Mesenchymal stem cell (in vitro differentiated cells and primary cell): ENCODE measurements at regions not wholly inside any gene's neighbourhood (a gene's known extent, or its start where the extent isn't known, plus 50 kb on each side); places are given as distances from the start of the nearest gene placed in this dataset.

Experiments used
- DNase-seq: peaks from one replicate; pipeline ENCODE4 v3.0.0-alpha.2; 2013
- H2AFZ ChIP-seq: one replicate; pipeline ENCODE4 v1.6.1; 2013; ENCODE audit warnings: low read depth, mild to moderate bottlenecking, control low read depth, inconsistent platforms, low read length, moderate library complexity
- H2AK5ac ChIP-seq: 2 replicates; pipeline ENCODE4 v1.6.1; 2013; ENCODE audit warnings: low read length, moderate library complexity, mild to moderate bottlenecking, inconsistent platforms; ENCODE audit not compliant: severe bottlenecking
- H2BK120ac ChIP-seq: one replicate; pipeline ENCODE4 v1.6.1; 2013; ENCODE audit warnings: low read depth, mild to moderate bottlenecking, inconsistent platforms, low read length, moderate library complexity
- H2BK12ac ChIP-seq, 2 experiments: one replicate each; pipeline ENCODE4 v1.6.1; 2013; ENCODE audit warnings: inconsistent platforms in 2 of 2, low read length in 2 of 2, mild to moderate bottlenecking in 2 of 2, moderate library complexity in 2 of 2, control low read depth in 1 of 2
- H2BK15ac ChIP-seq: one replicate; pipeline ENCODE4 v1.6.1; 2013; ENCODE audit warnings: mild to moderate bottlenecking, low read depth, inconsistent platforms; ENCODE audit not compliant: poor library complexity, severe bottlenecking
- H2BK5ac ChIP-seq: 2 replicates; pipeline ENCODE4 v1.6.1; 2013; ENCODE audit warnings: low read depth, mild to moderate bottlenecking, low read length, control low read depth, inconsistent platforms; ENCODE audit not compliant: poor library complexity, severe bottlenecking
- H3K14ac ChIP-seq, 2 experiments: one replicate each; pipeline ENCODE4 v1.6.1; 2013; ENCODE audit warnings: inconsistent platforms in 2 of 2, low read length in 2 of 2, control low read depth in 1 of 2, mild to moderate bottlenecking in 1 of 2, moderate library complexity in 1 of 2
- H3K18ac ChIP-seq, 2 experiments: one replicate each; pipeline ENCODE4 v1.6.1; 2013; ENCODE audit warnings: inconsistent platforms in 2 of 2, low read length in 2 of 2, control low read depth in 1 of 2, low read depth in 1 of 2, mild to moderate bottlenecking in 1 of 2
- H3K23ac ChIP-seq, 2 experiments: one replicate each; pipeline ENCODE4 v1.6.1; 2013; ENCODE audit warnings: inconsistent platforms in 2 of 2, low read length in 2 of 2, mild to moderate bottlenecking in 2 of 2, moderate library complexity in 2 of 2, control low read depth in 1 of 2
- H3K27ac ChIP-seq: 2 replicates; pipeline ENCODE4 v1.5.1; 2013; ENCODE audit warnings: mild to moderate bottlenecking, moderate library complexity, low read length, control low read depth, inconsistent platforms; ENCODE audit not compliant: poor library complexity, severe bottlenecking
- H3K27me3 ChIP-seq, 2 experiments: 2 replicates each; pipeline versions ENCODE4 v1.6.1 to v1.7.0; 2013; ENCODE audit warnings: low read length in 2 of 2, mild to moderate bottlenecking in 2 of 2, moderate library complexity in 2 of 2, control low read depth in 1 of 2, inconsistent platforms in 1 of 2; ENCODE audit not compliant: control insufficient read depth in 1 of 2, insufficient read depth in 1 of 2
- H3K36me3 ChIP-seq, 2 experiments: 2 replicates each; pipeline versions ENCODE4 v1.6.1 to v1.7.0; 2013; ENCODE audit warnings: low read length in 2 of 2, control low read depth in 1 of 2, inconsistent platforms in 1 of 2, low read depth in 1 of 2, mild to moderate bottlenecking in 1 of 2; ENCODE audit not compliant: insufficient read depth in 2 of 2, control insufficient read depth in 1 of 2
- H3K4ac ChIP-seq, 2 experiments: one replicate each; pipeline ENCODE4 v1.6.1; 2013; ENCODE audit warnings: inconsistent platforms in 2 of 2, low read length in 2 of 2, mild to moderate bottlenecking in 2 of 2, moderate library complexity in 2 of 2, control low read depth in 1 of 2, low read depth in 1 of 2
- H3K4me1 ChIP-seq: 2 replicates; pipeline ENCODE4 v1.6.1; 2013; ENCODE audit warnings: low read depth, low read length, control low read depth; ENCODE audit not compliant: control insufficient read depth, insufficient read depth
- H3K4me2 ChIP-seq: 2 replicates; pipeline ENCODE4 v1.6.1; 2013; ENCODE audit warnings: low read length, mild to moderate bottlenecking, inconsistent platforms; ENCODE audit not compliant: poor library complexity, severe bottlenecking
- H3K4me3 ChIP-seq, 2 experiments: 2 replicates each; pipeline versions ENCODE4 v1.5.1 to v1.7.0; 2013; ENCODE audit warnings: low read length in 2 of 2, mild to moderate bottlenecking in 2 of 2, control low read depth in 1 of 2, low read depth in 1 of 2; ENCODE audit not compliant: insufficient read depth in 1 of 2
- H3K79me1 ChIP-seq: replicated peaks from 2 replicates; pipeline ENCODE4 v1.6.1; 2013; ENCODE audit warnings: mild to moderate bottlenecking, control low read depth, low read length, inconsistent platforms; ENCODE audit not compliant: poor library complexity, severe bottlenecking
- H3K9ac ChIP-seq: 2 replicates; pipeline ENCODE4 v1.7.0; 2013; ENCODE audit warnings: mild to moderate bottlenecking, low read length, moderate library complexity
- H3K9me3 ChIP-seq: 2 replicates; pipeline ENCODE4 v1.7.0; 2013; ENCODE audit warnings: mild to moderate bottlenecking, low read length; ENCODE audit not compliant: control insufficient read depth
- H4K8ac ChIP-seq: one replicate; pipeline ENCODE4 v1.6.1; 2013; ENCODE audit warnings: inconsistent platforms, mild to moderate bottlenecking, low read length, moderate library complexity
- H4K91ac ChIP-seq: one replicate; pipeline ENCODE4 v1.6.1; 2013; ENCODE audit warnings: mild to moderate bottlenecking, low read length, inconsistent platforms
- WGBS: methylation state at CpG from one replicate; pipeline ENCODE4 v1.1.7; 2013; ENCODE audit warnings: mixed read lengths; 5-methylcytosine and 5-hydroxymethylcytosine counted together

- Histone ChIP-seq H3K27ac (no peak overlapping the region), H3K27me3 (no peaks in the 10 kb centered on the region), H3K4me1 (no peaks in the 10 kb centered on the region), H4K91ac (no peak overlapping the region), H3K9ac (no peak overlapping the region), H3K23ac (no peak overlapping the region), H2BK120ac (no peak overlapping the region), H3K4me2 (no peak overlapping the region), H3K4me3 (no peak overlapping the region), H3K79me1 (no peaks in the 10 kb centered on the region), H2AFZ (no peak overlapping the region), H2AK5ac (no peak overlapping the region), H3K18ac (no peak overlapping the region), H3K36me3 (no peaks in the 10 kb centered on the region), H3K14ac (no peak overlapping the region), H3K9me3 (peaks cover 28% of the 10 kb centered on the region), H2BK12ac (no peak overlapping the region), H2BK15ac (no peak overlapping the region), H4K8ac (no peak overlapping the region), H2BK5ac (no peak overlapping the region), H3K4ac (no peak overlapping the region)
- no peak for DNase-seq
- WGBS, result 50% methylated on average over 1 of the region's 2 CpGs
These were observed 213.6 kb upstream of the FSCB start for GRCh38 chr14:44720707-44721106.

GRCh38 chr14:44712024-44712815 lies 205.1 kb upstream of the FSCB start:
- H2AK5ac ChIP-seq, result no peak overlapping the region
- H3K4me1 ChIP-seq, result no peaks in the 10 kb centered on the region
- H2BK12ac ChIP-seq, result no peak overlapping the region
- no peak overlapping the region for H4K8ac ChIP-seq
- H3K4me2 ChIP-seq, result no peak overlapping the region
- no peak overlapping the region for H3K18ac ChIP-seq
- H2BK15ac ChIP-seq, result no peak overlapping the region
- WGBS, result 69% methylated on average over 8 of the region's 9 CpGs
- no peaks in the 10 kb centered on the region for H3K79me1 ChIP-seq
- no peak overlapping the region for H2BK5ac ChIP-seq
- no peak overlapping the region for H3K4me3 ChIP-seq
- no peak for DNase-seq
- H2AFZ ChIP-seq, result no peak overlapping the region
- no peak overlapping the region for H3K27ac ChIP-seq
- no peak overlapping the region for H3K23ac ChIP-seq
- no peaks in the 10 kb centered on the region for H3K36me3 ChIP-seq
- no peak overlapping the region for H2BK120ac ChIP-seq
- no peak overlapping the region for H3K14ac ChIP-seq
- H4K91ac ChIP-seq, result no peak overlapping the region
- no peaks in the 10 kb centered on the region for H3K27me3 ChIP-seq
- H3K4ac ChIP-seq, result no peak overlapping the region
- no peaks in the 10 kb centered on the region for H3K9me3 ChIP-seq
- H3K9ac ChIP-seq, result no peak overlapping the region

GRCh38 chr14:44701563-44702263 lies 194.6 kb upstream of the FSCB start:
- no peak overlapping the region for H3K18ac ChIP-seq
- no peak overlapping the region for H3K14ac ChIP-seq
- no peak overlapping the region for H2AFZ ChIP-seq
- H3K23ac ChIP-seq, result no peak overlapping the region
- peak; percentile 16 for DNase-seq
- H4K91ac ChIP-seq, result no peak overlapping the region
- no peaks in the 10 kb centered on the region for H3K36me3 ChIP-seq
- no peak overlapping the region for H2BK5ac ChIP-seq
- peak overlapping the region; percentile 93 for H2AK5ac ChIP-seq
- WGBS, result 71% methylated on average over 4 of the region's 4 CpGs
- H2BK120ac ChIP-seq, result no peak overlapping the region
- no peak overlapping the region for H3K9ac ChIP-seq
- H3K27ac ChIP-seq, result peak overlapping the region; percentile 70
- H2BK15ac ChIP-seq, result no peak overlapping the region
- no peak overlapping the region for H3K4ac ChIP-seq
- H2BK12ac ChIP-seq, result peak overlapping the region in 1 of 2 experiments; percentile 42
- no peaks in the 10 kb centered on the region for H3K27me3 ChIP-seq
- no peak overlapping the region for H3K4me2 ChIP-seq
- no peaks in the 10 kb centered on the region for H3K79me1 ChIP-seq
- no peak overlapping the region for H4K8ac ChIP-seq
- peaks cover 4% of the 10 kb centered on the region for H3K9me3 ChIP-seq
- H3K4me3 ChIP-seq, result no peak overlapping the region
- H3K4me1 ChIP-seq, result peaks cover 5% of the 10 kb centered on the region

- no peaks in the 10 kb centered on the region for H3K36me3 ChIP-seq
- H2AK5ac ChIP-seq, result no peak overlapping the region
- no peaks in the 10 kb centered on the region for H3K79me1 ChIP-seq
- no peak overlapping the region for H3K18ac ChIP-seq
- H3K9ac ChIP-seq, result no peak overlapping the region
- no peak overlapping the region for H4K8ac ChIP-seq
- no peak overlapping the region for H3K4ac ChIP-seq
- peaks cover 4% of the 10 kb centered on the region for H3K9me3 ChIP-seq
- no peak overlapping the region for H2AFZ ChIP-seq
- H3K23ac ChIP-seq, result no peak overlapping the region
- no peak overlapping the region for H3K4me2 ChIP-seq
- H3K27ac ChIP-seq, result peak overlapping the region; percentile 69
- no peak overlapping the region for H2BK5ac ChIP-seq
- no peak overlapping the region for H2BK12ac ChIP-seq
- H3K4me1 ChIP-seq, result peaks cover 5% of the 10 kb centered on the region
- H3K27me3 ChIP-seq, result no peaks in the 10 kb centered on the region
- no peak overlapping the region for H4K91ac ChIP-seq
- 75% methylated on average over 1 of the region's 1 CpG for WGBS
- DNase-seq, result no peak
- no peak overlapping the region for H2BK120ac ChIP-seq
- H3K14ac ChIP-seq, result no peak overlapping the region
- H3K4me3 ChIP-seq, result no peak overlapping the region
- no peak overlapping the region for H2BK15ac ChIP-seq
These were observed 193.6 kb upstream of the FSCB start for GRCh38 chr14:44700694-44701093.
